ENCODE measurements at regions not wholly inside any gene's neighbourhood (a gene's known extent, or its start where the extent isn't known, plus 50 kb on each side); places are given as distances from the start of the nearest gene placed in this dataset.
A peak's percentile ranks its signal among the peaks of the same experiment; 100 is the strongest.

DNA sequence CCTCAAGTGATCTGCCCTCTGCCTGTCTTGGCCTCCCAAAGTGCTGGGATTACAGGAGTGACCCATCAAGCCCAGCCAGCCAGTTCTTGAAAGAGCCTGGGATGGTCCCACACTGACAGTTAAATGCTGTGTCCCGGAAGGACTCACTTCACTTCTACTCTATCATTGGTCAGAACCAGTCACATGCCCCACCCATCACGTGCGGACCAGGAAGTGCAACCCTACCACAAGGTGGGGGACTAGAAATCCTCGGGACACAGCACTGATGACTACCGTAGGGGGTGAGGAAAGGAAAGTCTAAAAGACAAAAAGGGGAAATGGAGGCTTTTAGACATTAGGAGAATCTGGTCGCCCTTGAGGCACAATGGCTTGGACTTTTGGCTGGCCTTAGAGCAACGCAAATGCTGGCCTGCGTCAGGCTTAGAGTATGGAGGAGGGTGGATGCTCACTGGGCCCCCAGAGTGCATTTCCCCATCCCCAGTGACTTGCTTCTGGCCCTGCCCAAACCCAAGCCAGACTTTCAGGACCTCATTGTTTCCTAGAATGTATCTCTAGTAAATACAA lies 207.7 kb downstream of the TTC8 start:
- H3K4me3 ChIP-seq: no peak overlapping the region
- peak overlapping the region; percentile 47; the same call in 1 of the 2 replicates for H2AFZ ChIP-seq
- no peak overlapping the region for H3K4me2 ChIP-seq
- peaks cover 3% of the 10 kb centered on the region; the same call in 1 of the 2 replicates for H3K4me1 ChIP-seq (ENCODE audit: insufficient read depth)
- H4K20me1 ChIP-seq (replicated peaks; ENCODE audit: insufficient read depth): no peaks in the 10 kb centered on the region
- H3K9me2 ChIP-seq (ENCODE audit: insufficient read depth): no peaks in the 10 kb centered on the region
- Mint-ChIP-seq H3K27me3 (ENCODE audit: insufficient read depth, low read depth, poor library complexity) (peaks cover 15% of the 10 kb centered on the region), H3K27ac (no peak overlapping the region), H3K36me3 (ENCODE audit: low read depth) (no peaks in the 10 kb centered on the region; the same call in 2 of the 3 replicates), H3K9me3 (peaks cover 5% of the 10 kb centered on the region; the same call in 2 of the 3 replicates), H3K4me3 (no peak overlapping the region), H3K4me1 (no peaks in the 10 kb centered on the region; the same call in 2 of the 3 replicates)
- DNase-seq (ENCODE audit: low spot score): peak; percentile 65
- H3K36me3 ChIP-seq (ENCODE audit: insufficient read depth): no peaks in the 10 kb centered on the region
- H3K27me3 ChIP-seq (ENCODE audit: insufficient read depth): peaks cover 24% of the 10 kb centered on the region
- H3F3A ChIP-seq (replicated peaks; ENCODE audit: low read depth): no peaks in the 10 kb centered on the region
- no peak overlapping the region for H3K27ac ChIP-seq (ENCODE audit: low read depth)
- TF ChIP-seq EZH2 (IDR thresholded peaks at IDR 0.05; ENCODE audit: low read depth, unreplicated experiment) (no peak), STAT1 (IDR thresholded peaks at IDR 0.05; ENCODE audit: unreplicated experiment) (no peak), JUNB (IDR thresholded peaks at IDR 0.05; ENCODE audit: unreplicated experiment) (no peak), ZNF114 (CRISPR knock-in tag; IDR thresholded peaks at IDR 0.05) (no peak), NANOG (IDR thresholded peaks at IDR 0.05; ENCODE audit: borderline replicate concordance) (no peak), POLR2AphosphoS5 (IDR thresholded peaks at IDR 0.05; ENCODE audit: low read depth) (no peak)
- TF ChIP-seq, protein P1, sequence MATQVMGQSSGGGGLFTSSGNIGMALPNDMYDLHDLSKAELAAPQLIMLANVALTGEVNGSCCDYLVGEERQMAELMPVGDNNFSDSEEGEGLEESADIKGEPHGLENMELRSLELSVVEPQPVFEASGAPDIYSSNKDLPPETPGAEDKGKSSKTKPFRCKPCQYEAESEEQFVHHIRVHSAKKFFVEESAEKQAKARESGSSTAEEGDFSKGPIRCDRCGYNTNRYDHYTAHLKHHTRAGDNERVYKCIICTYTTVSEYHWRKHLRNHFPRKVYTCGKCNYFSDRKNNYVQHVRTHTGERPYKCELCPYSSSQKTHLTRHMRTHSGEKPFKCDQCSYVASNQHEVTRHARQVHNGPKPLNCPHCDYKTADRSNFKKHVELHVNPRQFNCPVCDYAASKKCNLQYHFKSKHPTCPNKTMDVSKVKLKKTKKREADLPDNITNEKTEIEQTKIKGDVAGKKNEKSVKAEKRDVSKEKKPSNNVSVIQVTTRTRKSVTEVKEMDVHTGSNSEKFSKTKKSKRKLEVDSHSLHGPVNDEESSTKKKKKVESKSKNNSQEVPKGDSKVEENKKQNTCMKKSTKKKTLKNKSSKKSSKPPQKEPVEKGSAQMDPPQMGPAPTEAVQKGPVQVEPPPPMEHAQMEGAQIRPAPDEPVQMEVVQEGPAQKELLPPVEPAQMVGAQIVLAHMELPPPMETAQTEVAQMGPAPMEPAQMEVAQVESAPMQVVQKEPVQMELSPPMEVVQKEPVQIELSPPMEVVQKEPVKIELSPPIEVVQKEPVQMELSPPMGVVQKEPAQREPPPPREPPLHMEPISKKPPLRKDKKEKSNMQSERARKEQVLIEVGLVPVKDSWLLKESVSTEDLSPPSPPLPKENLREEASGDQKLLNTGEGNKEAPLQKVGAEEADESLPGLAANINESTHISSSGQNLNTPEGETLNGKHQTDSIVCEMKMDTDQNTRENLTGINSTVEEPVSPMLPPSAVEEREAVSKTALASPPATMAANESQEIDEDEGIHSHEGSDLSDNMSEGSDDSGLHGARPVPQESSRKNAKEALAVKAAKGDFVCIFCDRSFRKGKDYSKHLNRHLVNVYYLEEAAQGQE (IDR thresholded peaks at IDR 0.05; ENCODE audit: unreplicated experiment): no peak
- TF ChIP-seq, protein P2, sequence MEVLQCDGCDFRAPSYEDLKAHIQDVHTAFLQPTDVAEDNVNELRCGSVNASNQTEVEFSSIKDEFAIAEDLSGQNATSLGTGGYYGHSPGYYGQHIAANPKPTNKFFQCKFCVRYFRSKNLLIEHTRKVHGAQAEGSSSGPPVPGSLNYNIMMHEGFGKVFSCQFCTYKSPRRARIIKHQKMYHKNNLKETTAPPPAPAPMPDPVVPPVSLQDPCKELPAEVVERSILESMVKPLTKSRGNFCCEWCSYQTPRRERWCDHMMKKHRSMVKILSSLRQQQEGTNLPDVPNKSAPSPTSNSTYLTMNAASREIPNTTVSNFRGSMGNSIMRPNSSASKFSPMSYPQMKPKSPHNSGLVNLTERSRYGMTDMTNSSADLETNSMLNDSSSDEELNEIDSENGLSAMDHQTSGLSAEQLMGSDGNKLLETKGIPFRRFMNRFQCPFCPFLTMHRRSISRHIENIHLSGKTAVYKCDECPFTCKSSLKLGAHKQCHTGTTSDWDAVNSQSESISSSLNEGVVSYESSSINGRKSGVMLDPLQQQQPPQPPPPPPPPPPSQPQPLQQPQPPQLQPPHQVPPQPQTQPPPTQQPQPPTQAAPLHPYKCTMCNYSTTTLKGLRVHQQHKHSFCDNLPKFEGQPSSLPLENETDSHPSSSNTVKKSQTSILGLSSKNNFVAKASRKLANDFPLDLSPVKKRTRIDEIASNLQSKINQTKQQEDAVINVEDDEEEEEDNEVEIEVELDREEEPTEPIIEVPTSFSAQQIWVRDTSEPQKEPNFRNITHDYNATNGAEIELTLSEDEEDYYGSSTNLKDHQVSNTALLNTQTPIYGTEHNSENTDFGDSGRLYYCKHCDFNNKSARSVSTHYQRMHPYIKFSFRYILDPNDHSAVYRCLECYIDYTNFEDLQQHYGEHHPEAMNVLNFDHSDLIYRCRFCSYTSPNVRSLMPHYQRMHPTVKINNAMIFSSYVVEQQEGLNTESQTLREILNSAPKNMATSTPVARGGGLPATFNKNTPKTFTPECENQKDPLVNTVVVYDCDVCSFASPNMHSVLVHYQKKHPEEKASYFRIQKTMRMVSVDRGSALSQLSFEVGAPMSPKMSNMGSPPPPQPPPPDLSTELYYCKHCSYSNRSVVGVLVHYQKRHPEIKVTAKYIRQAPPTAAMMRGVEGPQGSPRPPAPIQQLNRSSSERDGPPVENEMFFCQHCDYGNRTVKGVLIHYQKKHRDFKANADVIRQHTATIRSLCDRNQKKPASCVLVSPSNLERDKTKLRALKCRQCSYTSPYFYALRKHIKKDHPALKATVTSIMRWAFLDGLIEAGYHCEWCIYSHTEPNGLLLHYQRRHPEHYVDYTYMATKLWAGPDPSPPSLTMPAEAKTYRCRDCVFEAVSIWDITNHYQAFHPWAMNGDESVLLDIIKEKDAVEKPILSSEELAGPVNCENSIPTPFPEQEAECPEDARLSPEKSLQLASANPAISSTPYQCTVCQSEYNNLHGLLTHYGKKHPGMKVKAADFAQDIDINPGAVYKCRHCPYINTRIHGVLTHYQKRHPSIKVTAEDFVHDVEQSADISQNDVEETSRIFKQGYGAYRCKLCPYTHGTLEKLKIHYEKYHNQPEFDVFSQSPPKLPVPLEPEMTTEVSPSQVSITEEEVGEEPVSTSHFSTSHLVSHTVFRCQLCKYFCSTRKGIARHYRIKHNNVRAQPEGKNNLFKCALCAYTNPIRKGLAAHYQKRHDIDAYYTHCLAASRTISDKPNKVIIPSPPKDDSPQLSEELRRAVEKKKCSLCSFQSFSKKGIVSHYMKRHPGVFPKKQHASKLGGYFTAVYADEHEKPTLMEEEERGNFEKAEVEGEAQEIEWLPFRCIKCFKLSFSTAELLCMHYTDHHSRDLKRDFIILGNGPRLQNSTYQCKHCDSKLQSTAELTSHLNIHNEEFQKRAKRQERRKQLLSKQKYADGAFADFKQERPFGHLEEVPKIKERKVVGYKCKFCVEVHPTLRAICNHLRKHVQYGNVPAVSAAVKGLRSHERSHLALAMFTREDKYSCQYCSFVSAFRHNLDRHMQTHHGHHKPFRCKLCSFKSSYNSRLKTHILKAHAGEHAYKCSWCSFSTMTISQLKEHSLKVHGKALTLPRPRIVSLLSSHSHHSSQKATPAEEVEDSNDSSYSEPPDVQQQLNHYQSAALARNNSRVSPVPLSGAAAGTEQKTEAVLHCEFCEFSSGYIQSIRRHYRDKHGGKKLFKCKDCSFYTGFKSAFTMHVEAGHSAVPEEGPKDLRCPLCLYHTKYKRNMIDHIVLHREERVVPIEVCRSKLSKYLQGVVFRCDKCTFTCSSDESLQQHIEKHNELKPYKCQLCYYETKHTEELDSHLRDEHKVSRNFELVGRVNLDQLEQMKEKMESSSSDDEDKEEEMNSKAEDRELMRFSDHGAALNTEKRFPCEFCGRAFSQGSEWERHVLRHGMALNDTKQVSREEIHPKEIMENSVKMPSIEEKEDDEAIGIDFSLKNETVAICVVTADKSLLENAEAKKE (CRISPR knock-in tag; IDR thresholded peaks at IDR 0.05): no peak
- TF ChIP-seq, protein P3, sequence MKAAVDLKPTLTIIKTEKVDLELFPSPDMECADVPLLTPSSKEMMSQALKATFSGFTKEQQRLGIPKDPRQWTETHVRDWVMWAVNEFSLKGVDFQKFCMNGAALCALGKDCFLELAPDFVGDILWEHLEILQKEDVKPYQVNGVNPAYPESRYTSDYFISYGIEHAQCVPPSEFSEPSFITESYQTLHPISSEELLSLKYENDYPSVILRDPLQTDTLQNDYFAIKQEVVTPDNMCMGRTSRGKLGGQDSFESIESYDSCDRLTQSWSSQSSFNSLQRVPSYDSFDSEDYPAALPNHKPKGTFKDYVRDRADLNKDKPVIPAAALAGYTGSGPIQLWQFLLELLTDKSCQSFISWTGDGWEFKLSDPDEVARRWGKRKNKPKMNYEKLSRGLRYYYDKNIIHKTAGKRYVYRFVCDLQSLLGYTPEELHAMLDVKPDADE (IDR thresholded peaks at IDR 0.05): no peak
- H3K79me2 ChIP-seq (replicated peaks; ENCODE audit: insufficient read depth): no peaks in the 10 kb centered on the region
- peak; percentile 13; the same call in 2 of the 3 replicates for ATAC-seq

Data from GM23338 (cell line).